Fibroblast of lung (primary cell): ENCODE measurements at regions not wholly inside any gene's neighbourhood (a gene's known extent, or its start where the extent isn't known, plus 50 kb on each side); places are given as distances from the start of the nearest gene placed in this dataset.

ENCODE experiments used
- DNase-seq, 2 donors: peaks; one replicate each; pipeline versions ENCODE4 v3.0.0 to v3.0.0-alpha.2; 2010; ENCODE audit warnings: low read depth in 2 of 2
- H2AFZ ChIP-seq: 2 replicates; pipeline ENCODE4 v1.5.1; 2012; ENCODE audit warnings: low read length, control low read depth, inconsistent platforms
- H3K27ac ChIP-seq: 2 replicates; pipeline ENCODE4 v1.5.1; 2011; ENCODE audit warnings: low read length, control low read depth; ENCODE audit not compliant: insufficient read depth
- H3K27me3 ChIP-seq: 2 replicates; pipeline ENCODE4 v1.5.1; 2011; ENCODE audit warnings: mild to moderate bottlenecking, low read length; ENCODE audit not compliant: control insufficient read depth, insufficient read depth
- H3K36me3 ChIP-seq: 2 replicates; pipeline ENCODE4 v1.5.1; 2011; ENCODE audit warnings: low read length; ENCODE audit not compliant: control insufficient read depth, insufficient read depth
- H3K4me1 ChIP-seq: 2 replicates; pipeline ENCODE4 v1.5.1; 2011; ENCODE audit warnings: low read length; ENCODE audit not compliant: control insufficient read depth, insufficient read depth; ENCODE audit errors: extremely low read depth
- H3K4me2 ChIP-seq: 2 replicates; pipeline ENCODE4 v1.5.1; 2011; ENCODE audit warnings: low read length, control low read depth; ENCODE audit not compliant: insufficient read depth; ENCODE audit errors: extremely low read depth
- H3K4me3 ChIP-seq, 4 experiments: fragments of 200-600 bp in 1 of 4; sonication (generic) in 1 of 4; replicated peaks in 1 of 4; 2 replicates each; pipeline ENCODE4 v1.5.1; 2011 to 2016; ENCODE audit warnings: low read length in 4 of 4, low read depth in 3 of 4, mild to moderate bottlenecking in 3 of 4, control low read depth in 2 of 4, inconsistent platforms in 1 of 4, mixed read lengths in 1 of 4; ENCODE audit not compliant: insufficient read depth in 1 of 4; ENCODE audit errors: control extremely low read depth in 1 of 4
- H3K79me2 ChIP-seq: 2 replicates; pipeline ENCODE4 v1.5.1; 2012; ENCODE audit warnings: mild to moderate bottlenecking, low read length, inconsistent platforms; ENCODE audit not compliant: control insufficient read depth, insufficient read depth
- H3K9ac ChIP-seq: 2 replicates; pipeline ENCODE4 v1.5.1; 2011; ENCODE audit warnings: mild to moderate bottlenecking, low read length, control low read depth; ENCODE audit not compliant: insufficient read depth
- H3K9me3 ChIP-seq: 2 replicates; pipeline ENCODE4 v1.5.1; 2012; ENCODE audit warnings: low read depth, low read length; ENCODE audit not compliant: control insufficient read depth, insufficient read depth
- H4K20me1 ChIP-seq: 2 replicates; pipeline ENCODE4 v1.5.1; 2011; ENCODE audit warnings: low read length; ENCODE audit not compliant: control insufficient read depth, insufficient read depth; ENCODE audit errors: extremely low read depth
- EZH2 ChIP-seq: IDR thresholded peaks from 2 replicates; pipeline ENCODE4 v1.5.1; 2012; ENCODE audit warnings: low read length, control low read depth, mild to moderate bottlenecking; ENCODE audit errors: missing control alignments
- TF ChIP-seq, protein P1 (sequence below), 2 donors: IDR thresholded peaks in 1 of 2; conservative IDR thresholded peaks in 1 of 2; 1 replicate in 1 of 2; 2 replicates in 1 of 2; pipeline ENCODE4 v1.5.1; 2011 to 2012; ENCODE audit warnings: low read length in 2 of 2, control low read depth in 1 of 2, inconsistent platforms in 1 of 2, low read depth in 1 of 2, mild to moderate bottlenecking in 1 of 2

DNA sequence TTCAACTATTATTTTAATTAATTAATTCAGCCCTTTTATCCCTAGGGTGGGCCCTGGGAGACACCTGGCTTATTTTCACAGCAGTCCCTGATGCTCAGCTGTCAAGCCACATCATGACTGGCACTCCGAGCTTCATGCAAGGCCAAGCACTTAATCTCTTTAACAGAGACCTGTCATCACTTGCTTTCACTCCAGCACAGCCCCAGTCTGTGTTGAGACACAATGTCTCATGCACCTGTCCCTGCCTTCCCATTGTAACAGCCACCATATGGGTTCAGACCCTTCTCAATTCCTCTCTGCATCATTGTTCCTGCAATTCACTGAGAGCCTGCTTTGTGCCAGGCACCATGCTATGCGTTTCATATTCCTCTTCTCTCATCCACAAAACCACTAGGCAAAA is 222.2 kb upstream of the TENM4 start:
- H3K4me2 ChIP-seq: no peak overlapping the region
- DNase-seq: no peak
- no peak for TF ChIP-seq EZH2
- TF ChIP-seq, protein P1, sequence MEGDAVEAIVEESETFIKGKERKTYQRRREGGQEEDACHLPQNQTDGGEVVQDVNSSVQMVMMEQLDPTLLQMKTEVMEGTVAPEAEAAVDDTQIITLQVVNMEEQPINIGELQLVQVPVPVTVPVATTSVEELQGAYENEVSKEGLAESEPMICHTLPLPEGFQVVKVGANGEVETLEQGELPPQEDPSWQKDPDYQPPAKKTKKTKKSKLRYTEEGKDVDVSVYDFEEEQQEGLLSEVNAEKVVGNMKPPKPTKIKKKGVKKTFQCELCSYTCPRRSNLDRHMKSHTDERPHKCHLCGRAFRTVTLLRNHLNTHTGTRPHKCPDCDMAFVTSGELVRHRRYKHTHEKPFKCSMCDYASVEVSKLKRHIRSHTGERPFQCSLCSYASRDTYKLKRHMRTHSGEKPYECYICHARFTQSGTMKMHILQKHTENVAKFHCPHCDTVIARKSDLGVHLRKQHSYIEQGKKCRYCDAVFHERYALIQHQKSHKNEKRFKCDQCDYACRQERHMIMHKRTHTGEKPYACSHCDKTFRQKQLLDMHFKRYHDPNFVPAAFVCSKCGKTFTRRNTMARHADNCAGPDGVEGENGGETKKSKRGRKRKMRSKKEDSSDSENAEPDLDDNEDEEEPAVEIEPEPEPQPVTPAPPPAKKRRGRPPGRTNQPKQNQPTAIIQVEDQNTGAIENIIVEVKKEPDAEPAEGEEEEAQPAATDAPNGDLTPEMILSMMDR (conservative IDR thresholded peaks at IDR 0.05 in 1 of 2, IDR thresholded peaks at IDR 0.05 in 1 of 2; ENCODE audit: low read depth in 1 of 2, low read length in 2 of 2): no peak
- no peaks in the 10 kb centered on the region for H4K20me1 ChIP-seq
- H2AFZ ChIP-seq: no peak overlapping the region
- no peaks in the 10 kb centered on the region for H3K36me3 ChIP-seq
- H3K4me1 ChIP-seq: no peaks in the 10 kb centered on the region
- no peak overlapping the region for H3K4me3 ChIP-seq
- no peaks in the 10 kb centered on the region for H3K79me2 ChIP-seq
- H3K9me3 ChIP-seq: no peaks in the 10 kb centered on the region
- no peaks in the 10 kb centered on the region for H3K27me3 ChIP-seq
- no peak overlapping the region for H3K27ac ChIP-seq
- no peak overlapping the region for H3K9ac ChIP-seq

DNA sequence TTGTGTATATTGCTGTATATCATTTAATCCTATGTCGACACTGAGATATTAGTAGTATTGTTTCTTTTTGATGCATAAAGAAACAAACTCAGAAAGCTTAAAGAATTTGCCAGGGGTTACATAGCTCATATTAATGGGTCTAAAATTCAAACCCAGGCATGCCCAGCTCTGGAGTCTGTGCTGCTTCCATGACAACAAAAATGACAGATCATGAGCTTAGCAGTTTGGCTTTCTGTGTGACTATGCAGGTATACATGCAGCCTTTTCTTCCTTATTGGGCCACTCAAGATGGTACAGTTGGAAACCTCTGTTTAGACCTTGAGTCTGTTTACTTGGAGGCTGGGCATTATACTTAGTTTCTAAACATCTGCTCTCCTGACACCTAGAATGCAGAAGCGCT is 220.5 kb upstream of the TENM4 start:
- no peak overlapping the region for H3K27ac ChIP-seq
- no peaks in the 10 kb centered on the region for H3K27me3 ChIP-seq
- H3K4me2 ChIP-seq: no peak overlapping the region
- no peaks in the 10 kb centered on the region for H3K4me1 ChIP-seq
- no peak for TF ChIP-seq EZH2
- TF ChIP-seq, protein P1 (conservative IDR thresholded peaks at IDR 0.05 in 1 of 2, IDR thresholded peaks at IDR 0.05 in 1 of 2; ENCODE audit: low read depth in 1 of 2, low read length in 2 of 2): no peak
- H2AFZ ChIP-seq: no peak overlapping the region
- no peaks in the 10 kb centered on the region for H3K9me3 ChIP-seq
- H3K36me3 ChIP-seq: no peaks in the 10 kb centered on the region
- H3K79me2 ChIP-seq: no peaks in the 10 kb centered on the region
- H3K4me3 ChIP-seq: no peak overlapping the region
- H3K9ac ChIP-seq: no peak overlapping the region
- no peaks in the 10 kb centered on the region for H4K20me1 ChIP-seq
- DNase-seq: no peak

GRCh38 chr11:79648766-79649520 is 208.1 kb upstream of the TENM4 start:
- Histone ChIP-seq H3K4me1 (no peaks in the 10 kb centered on the region), H3K79me2 (no peaks in the 10 kb centered on the region), H3K27me3 (no peaks in the 10 kb centered on the region), H3K9ac (no peak overlapping the region), H3K9me3 (no peaks in the 10 kb centered on the region), H3K4me2 (no peak overlapping the region), H2AFZ (no peak overlapping the region), H3K27ac (no peak overlapping the region), H4K20me1 (no peaks in the 10 kb centered on the region), H3K4me3 (no peak overlapping the region), H3K36me3 (no peaks in the 10 kb centered on the region)
- TF ChIP-seq, protein P1 (conservative IDR thresholded peaks at IDR 0.05 in 1 of 2, IDR thresholded peaks at IDR 0.05 in 1 of 2; ENCODE audit: low read depth in 1 of 2, low read length in 2 of 2): no peak
- no peak for TF ChIP-seq EZH2
- DNase-seq: no peak
